ENCODE measurements at regions not wholly inside any gene's neighbourhood (a gene's known extent, or its start where the extent isn't known, plus 50 kb on each side); places are given as distances from the start of the nearest gene placed in this dataset.

GRCh38 chr2:142218471-142218870 is 87.7 kb upstream of the LRP1B start:
- Mint-ChIP-seq H3K36me3 (ENCODE audit: unreplicated experiment) (no peaks in the 10 kb centered on the region), H3K4me1 (ENCODE audit: low read depth, unreplicated experiment) (peaks cover 1% of the 10 kb centered on the region), H3K27ac (ENCODE audit: unreplicated experiment) (no peak overlapping the region), H3K27me3 (ENCODE audit: unreplicated experiment) (no peaks in the 10 kb centered on the region), H3K4me3 (ENCODE audit: unreplicated experiment) (no peak overlapping the region), H3K9me3 (ENCODE audit: unreplicated experiment) (no peaks in the 10 kb centered on the region)
- no peak for TF ChIP-seq CTCF (IDR thresholded peaks at IDR 0.05; ENCODE audit: partially characterized antibody, unreplicated experiment)
- no peak for DNase-seq

DNA sequence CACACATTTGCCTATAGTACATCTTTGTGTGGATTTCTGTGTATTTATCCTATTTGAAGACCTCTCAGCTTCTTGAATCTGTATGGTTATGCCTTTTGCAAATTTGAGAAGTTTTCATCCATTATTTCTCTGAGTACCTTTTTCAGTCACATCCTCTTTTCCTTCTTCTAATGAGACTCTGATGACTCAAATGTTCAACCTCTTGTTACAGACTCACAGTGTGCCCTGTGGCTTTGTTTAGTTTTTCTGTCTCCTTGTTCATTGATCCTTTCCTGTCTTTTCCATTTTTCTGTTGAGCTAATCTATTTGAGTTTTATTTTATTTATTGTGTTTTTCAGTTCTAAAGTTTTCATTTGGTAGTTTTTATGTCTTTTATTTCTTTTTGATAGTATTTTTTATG is 87.0 kb upstream of the LRP1B start:
- no peak for TF ChIP-seq CTCF (IDR thresholded peaks at IDR 0.05; ENCODE audit: partially characterized antibody, unreplicated experiment)
- H3K27me3 Mint-ChIP-seq (ENCODE audit: unreplicated experiment) = no peaks in the 10 kb centered on the region
- H3K27ac Mint-ChIP-seq (ENCODE audit: unreplicated experiment) = no peak overlapping the region
- no peak for DNase-seq
- no peak overlapping the region for H3K4me3 Mint-ChIP-seq (ENCODE audit: unreplicated experiment)
- no peaks in the 10 kb centered on the region for H3K36me3 Mint-ChIP-seq (ENCODE audit: unreplicated experiment)
- H3K9me3 Mint-ChIP-seq (ENCODE audit: unreplicated experiment) = no peaks in the 10 kb centered on the region
- no peaks in the 10 kb centered on the region for H3K4me1 Mint-ChIP-seq (ENCODE audit: low read depth, unreplicated experiment)

DNA sequence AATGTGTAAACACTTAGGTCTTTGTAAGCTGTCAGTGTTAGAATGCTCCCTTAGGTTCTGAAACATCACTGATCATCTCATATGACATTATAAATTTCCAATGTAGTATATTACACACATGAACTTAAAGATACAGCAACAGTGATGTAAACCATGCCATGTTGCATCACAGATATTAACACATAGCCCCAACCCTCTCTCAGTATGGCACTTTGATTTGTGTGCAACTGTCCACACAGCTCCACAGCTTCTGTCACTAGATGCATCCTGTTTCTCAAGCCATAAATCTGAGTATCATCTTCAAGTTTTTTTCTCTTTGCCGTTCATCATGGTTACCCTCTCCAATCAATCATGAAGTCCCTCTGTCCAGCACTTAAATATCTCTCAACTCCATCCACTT is 69.2 kb upstream of the LRP1B start:
- TF ChIP-seq CTCF (IDR thresholded peaks at IDR 0.05; ENCODE audit: partially characterized antibody, unreplicated experiment) = no peak
- H3K27me3 Mint-ChIP-seq (ENCODE audit: unreplicated experiment) = no peaks in the 10 kb centered on the region
- H3K4me1 Mint-ChIP-seq (ENCODE audit: low read depth, unreplicated experiment) = no peaks in the 10 kb centered on the region
- DNase-seq = no peak
- no peaks in the 10 kb centered on the region for H3K36me3 Mint-ChIP-seq (ENCODE audit: unreplicated experiment)
- peaks cover 2% of the 10 kb centered on the region for H3K9me3 Mint-ChIP-seq (ENCODE audit: unreplicated experiment)
- H3K27ac Mint-ChIP-seq (ENCODE audit: unreplicated experiment) = no peak overlapping the region
- no peak overlapping the region for H3K4me3 Mint-ChIP-seq (ENCODE audit: unreplicated experiment)

GRCh38 chr2:142199073-142199472 is 68.3 kb upstream of the LRP1B start:
- no peak for DNase-seq
- Mint-ChIP-seq H3K36me3 (ENCODE audit: unreplicated experiment) (no peaks in the 10 kb centered on the region), H3K4me1 (ENCODE audit: low read depth, unreplicated experiment) (no peaks in the 10 kb centered on the region), H3K9me3 (ENCODE audit: unreplicated experiment) (peaks cover 2% of the 10 kb centered on the region), H3K4me3 (ENCODE audit: unreplicated experiment) (no peak overlapping the region), H3K27ac (ENCODE audit: unreplicated experiment) (no peak overlapping the region), H3K27me3 (ENCODE audit: unreplicated experiment) (no peaks in the 10 kb centered on the region)
- TF ChIP-seq CTCF (IDR thresholded peaks at IDR 0.05; ENCODE audit: partially characterized antibody, unreplicated experiment) = no peak

- TF ChIP-seq CTCF (IDR thresholded peaks at IDR 0.05; ENCODE audit: partially characterized antibody, unreplicated experiment) = no peak
- Mint-ChIP-seq H3K27me3 (ENCODE audit: unreplicated experiment) (no peaks in the 10 kb centered on the region), H3K36me3 (ENCODE audit: unreplicated experiment) (no peaks in the 10 kb centered on the region), H3K9me3 (ENCODE audit: unreplicated experiment) (no peaks in the 10 kb centered on the region), H3K4me3 (ENCODE audit: unreplicated experiment) (no peak overlapping the region), H3K27ac (ENCODE audit: unreplicated experiment) (no peak overlapping the region), H3K4me1 (ENCODE audit: low read depth, unreplicated experiment) (no peaks in the 10 kb centered on the region)
- no peak for DNase-seq
These were observed 60.0 kb upstream of the LRP1B start for GRCh38 chr2:142190805-142191204.
